ENCODE measurements at regions not wholly inside any gene's neighbourhood (a gene's known extent, or its start where the extent isn't known, plus 50 kb on each side); places are given as distances from the start of the nearest gene placed in this dataset.

- DNase-seq (ENCODE audit: low read depth, low spot score) = no peak
- ChIA-PET CTCF (no interaction called here), POLR2A (no interaction called here)
- dilution Hi-C loops (cut with MboI; ENCODE audit: extremely low pct_ligation_motif_present, low sequenced_read_pairs) (no loop called here), intact Hi-C loops (cut with micrococcal nuclease) (no loop called here)
- Histone ChIP-seq H3K36me3 (ENCODE audit: control insufficient read depth in 2 of 2, extremely low read depth in 1 of 2, insufficient read depth in 2 of 2, low read length in 2 of 2) (no peaks in the 10 kb centered on the region), H3K27ac (ENCODE audit: insufficient read depth, low read depth, low read length) (no peak overlapping the region), H3K9ac (replicated peaks; ENCODE audit: extremely low read depth, insufficient read depth, low read length) (no peak overlapping the region), H3K9me1 (replicated peaks; ENCODE audit: control insufficient read depth, extremely low read depth, insufficient read depth, low read length) (no peaks in the 10 kb centered on the region), H2AFZ (ENCODE audit: low read depth, low read length) (no peak overlapping the region), H3K4me3 (replicated peaks in 1 of 3; ENCODE audit: insufficient read depth in 1 of 3, low read depth in 1 of 3, low read length in 3 of 3) (no peak overlapping the region), H3K79me2 (ENCODE audit: control insufficient read depth, insufficient read depth, low read length) (no peaks in the 10 kb centered on the region), H3K27me3 (ENCODE audit: control insufficient read depth in 2 of 2, insufficient read depth in 2 of 2, low read length in 2 of 2) (no peaks in the 10 kb centered on the region), H4K20me1 (replicated peaks; ENCODE audit: control insufficient read depth, extremely low read depth, insufficient read depth, low read length) (no peaks in the 10 kb centered on the region), H3K4me1 (ENCODE audit: control insufficient read depth, extremely low read depth, insufficient read depth, low read length) (no peaks in the 10 kb centered on the region), H3K9me3 (replicated peaks; ENCODE audit: control insufficient read depth, insufficient read depth, low read length) (no peaks in the 10 kb centered on the region), H3K4me2 (ENCODE audit: insufficient read depth, low read length) (no peak overlapping the region)
- TF ChIP-seq CTCF (IDR thresholded peaks at IDR 0.05; ENCODE audit: extremely low read depth in 1 of 2, insufficient read depth in 1 of 2, low read depth in 1 of 2, low read length in 2 of 2) = no peak
- no peak for TF ChIP-seq JUN (IDR thresholded peaks at IDR 0.05; ENCODE audit: borderline replicate concordance, insufficient read depth, insufficient read length, low read depth)
- no peak for TF ChIP-seq MAX (IDR thresholded peaks at IDR 0.05; ENCODE audit: insufficient read depth, insufficient read length)
- TF ChIP-seq GATA2 (IDR thresholded peaks at IDR 0.05; ENCODE audit: insufficient read depth, insufficient read length, low read depth, low read length) = no peak
- no peak for TF ChIP-seq EZH2 (IDR thresholded peaks at IDR 0.05; ENCODE audit: borderline replicate concordance, low read depth, low read length, severe bottlenecking)
- no peak for TF ChIP-seq MYC (IDR thresholded peaks at IDR 0.05; ENCODE audit: low read depth, low read length)
- no peak for TF ChIP-seq FOS (IDR thresholded peaks at IDR 0.05; ENCODE audit: borderline replicate concordance, insufficient read depth, low read length)
- TF ChIP-seq POLR2A (IDR thresholded peaks at IDR 0.05; ENCODE audit: low read depth, low read length) = no peak
- TF ChIP-seq POLR2AphosphoS5 (IDR thresholded peaks at IDR 0.05; ENCODE audit: insufficient read depth, low read depth, low read length) = no peak
- no peak for FAIRE-seq
- BruUV-seq (replicated peaks) = no TSS peak
Measured at GRCh38 chr10:58913717-58914116, 262.7 kb upstream of the PHYHIPL start.

Measured in endothelial cell of umbilical vein (primary cell).